ENCODE measurements at regions not wholly inside any gene's neighbourhood (a gene's known extent, or its start where the extent isn't known, plus 50 kb on each side); places are given as distances from the start of the nearest gene placed in this dataset.

DNA sequence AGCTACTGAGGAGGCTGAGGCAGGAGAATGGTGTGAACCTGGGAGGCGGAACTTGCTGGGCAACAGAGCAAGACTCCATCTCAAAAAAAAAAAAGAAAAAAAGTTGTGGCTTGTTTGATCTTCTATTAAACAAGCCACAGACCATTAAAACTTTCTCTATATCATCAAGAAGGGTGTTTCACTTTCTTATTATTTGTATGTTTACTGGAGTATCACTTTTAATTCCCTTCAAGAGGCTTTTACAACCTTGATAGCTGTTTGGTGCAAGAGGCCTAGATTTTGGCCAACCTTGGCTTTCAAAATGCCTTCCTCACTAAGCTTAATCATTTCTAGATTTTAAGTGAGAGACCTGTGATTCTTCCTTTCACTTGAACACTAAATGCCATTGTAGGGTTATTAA, 339.1 kb downstream of the TSN start:
- peaks cover 6% of the 10 kb centered on the region in 2 donors for H3K27me3 Mint-ChIP-seq (ENCODE audit: low read depth in 2 of 2)
- Histone ChIP-seq H3K4me1 (ENCODE audit: control insufficient read depth, insufficient read depth, low read length) (no peaks in the 10 kb centered on the region), H3K27me3 (ENCODE audit: control insufficient read depth, insufficient read depth, low read length) (no peaks in the 10 kb centered on the region), H3K4me3 (ENCODE audit: low read length) (no peak overlapping the region), H3K36me3 (ENCODE audit: control insufficient read depth, insufficient read depth, low read length) (no peaks in the 10 kb centered on the region), H3K27ac (ENCODE audit: low read length) (no peak overlapping the region), H3K9me3 (ENCODE audit: control insufficient read depth, insufficient read depth, low read length) (no peaks in the 10 kb centered on the region)
- ATAC-seq (no peak), DNase-seq (no peak)
- intact Hi-C loops (cut with micrococcal nuclease) = no loop called here
- WGBS (ENCODE audit: insufficient coverage) = no CpG with 5 or more reads among the region's 1 CpG
- H3K4me1 Mint-ChIP-seq = no peaks in the 10 kb centered on the region
- H3K27ac Mint-ChIP-seq = no peak overlapping the region
- no peaks in the 10 kb centered on the region for H3K36me3 Mint-ChIP-seq
- H3K9me3 Mint-ChIP-seq = peaks cover 3% of the 10 kb centered on the region in 2 donors
- no peak overlapping the region for H3K4me3 Mint-ChIP-seq
- no peak for TF ChIP-seq CTCF (IDR thresholded peaks at IDR 0.05)

GRCh38 chr2:122096761-122097160, 341.3 kb downstream of the TSN start:
- Mint-ChIP-seq H3K4me3 (no peak overlapping the region), H3K36me3 (no peaks in the 10 kb centered on the region), H3K9me3 (peaks cover 3% of the 10 kb centered on the region in 2 donors), H3K4me1 (no peaks in the 10 kb centered on the region), H3K27me3 (ENCODE audit: low read depth in 2 of 2) (peaks cover 6% of the 10 kb centered on the region in 2 donors), H3K27ac (no peak overlapping the region)
- no peaks in the 10 kb centered on the region for H3K9me3 ChIP-seq (ENCODE audit: control insufficient read depth, insufficient read depth, low read length)
- DNase-seq (no peak), ATAC-seq (no peak)
- H3K4me1 ChIP-seq (ENCODE audit: control insufficient read depth, insufficient read depth, low read length) = no peaks in the 10 kb centered on the region
- no peak for TF ChIP-seq CTCF (IDR thresholded peaks at IDR 0.05)
- H3K4me3 ChIP-seq (ENCODE audit: low read length) = no peak overlapping the region
- no peak overlapping the region for H3K27ac ChIP-seq (ENCODE audit: low read length)
- H3K27me3 ChIP-seq (ENCODE audit: control insufficient read depth, insufficient read depth, low read length) = no peaks in the 10 kb centered on the region
- intact Hi-C loops (cut with micrococcal nuclease) = no loop called here
- no peaks in the 10 kb centered on the region for H3K36me3 ChIP-seq (ENCODE audit: control insufficient read depth, insufficient read depth, low read length)
- WGBS (ENCODE audit: insufficient coverage) = 33% methylated on average over 2 of the region's 2 CpGs

DNA sequence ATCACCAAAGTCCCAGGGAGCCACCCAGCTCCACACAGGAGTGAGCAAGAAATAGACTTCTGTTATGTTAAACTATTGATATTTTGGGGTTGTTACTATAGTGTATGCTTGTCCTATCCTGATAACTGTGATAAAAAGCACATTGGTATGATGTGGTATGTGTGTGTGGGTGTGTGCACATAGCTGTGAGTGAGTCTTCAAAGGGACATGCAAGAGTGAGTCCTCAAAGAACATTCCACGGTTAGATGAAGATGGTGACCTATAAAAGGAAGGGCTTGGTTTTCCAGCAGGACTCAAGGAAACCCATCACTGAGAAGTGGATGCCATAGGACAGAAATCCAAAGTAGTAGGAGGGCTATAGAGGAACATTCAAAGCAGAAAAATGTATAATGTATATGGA, 342.9 kb downstream of the TSN start:
- WGBS (ENCODE audit: insufficient coverage) = 52% methylated on average over 1 of the region's 1 CpG
- H3K9me3 Mint-ChIP-seq = no peaks in the 10 kb centered on the region

More for the DNA sequence above, 342.9 kb downstream of the TSN start:
- H3K27ac Mint-ChIP-seq = no peak overlapping the region
- no peaks in the 10 kb centered on the region for H3K36me3 Mint-ChIP-seq
- DNase-seq (no peak), ATAC-seq (no peak)
- no peaks in the 10 kb centered on the region for H3K27me3 Mint-ChIP-seq (ENCODE audit: low read depth in 2 of 2)
- no peaks in the 10 kb centered on the region for H3K4me1 Mint-ChIP-seq
- no peak overlapping the region for H3K4me3 ChIP-seq (ENCODE audit: low read length)
- no peak overlapping the region for H3K27ac ChIP-seq (ENCODE audit: low read length)
- H3K36me3 ChIP-seq (ENCODE audit: control insufficient read depth, insufficient read depth, low read length) = no peaks in the 10 kb centered on the region
- TF ChIP-seq CTCF (IDR thresholded peaks at IDR 0.05) = no peak
- intact Hi-C loops (cut with micrococcal nuclease) = no loop called here
- no peak overlapping the region for H3K4me3 Mint-ChIP-seq
- H3K4me1 ChIP-seq (ENCODE audit: control insufficient read depth, insufficient read depth, low read length) = no peaks in the 10 kb centered on the region
- no peaks in the 10 kb centered on the region for H3K9me3 ChIP-seq (ENCODE audit: control insufficient read depth, insufficient read depth, low read length)
- no peaks in the 10 kb centered on the region for H3K27me3 ChIP-seq (ENCODE audit: control insufficient read depth, insufficient read depth, low read length)

Data from natural killer cell (primary cell).